PC-3 (cell line): ENCODE measurements at regions not wholly inside any gene's neighbourhood (a gene's known extent, or its start where the extent isn't known, plus 50 kb on each side); places are given as distances from the start of the nearest gene placed in this dataset.

Experiments
- ATAC-seq: fragments of 200-7000 bp; cut with Tn5 transposase; 2 replicates; pipeline ENCODE4 v1.9.1; 2020; ENCODE audit warnings: mild to moderate bottlenecking, moderate library complexity
- BruUV-seq: library from RNA; stranded (reverse); fragments of 400-500 nt; replicated peaks from 2 replicates; lab custom pipeline; 2021; lab: Mats Ljungman, UMichigan
- CTCF ChIA-PET: fragments of 300-600 bp; sonication (Branson Sonifier 250); formaldehyde crosslinking; loops from one replicate; lab custom pipeline; 2022; ENCODE audit warnings: antibody characterized with exemption; lab: Charles Lee
- POLR2A ChIA-PET: fragments of 300-600 bp; sonication (Branson Sonifier 250); formaldehyde crosslinking; loops from one replicate; lab custom pipeline; 2022; ENCODE audit warnings: antibody characterized with exemption; ENCODE audit not compliant: unreplicated experiment; lab: Charles Lee
- DNase-seq: peaks from one replicate; pipeline ENCODE4 v3.0.0-alpha.2; 2015
- H2AFZ ChIP-seq: fragments of 300-600 bp; sonication (generic); 2 replicates; pipeline ENCODE4 v1.6.0; 2016; ENCODE audit warnings: antibody characterized with exemption, low read length
- H3F3A ChIP-seq: fragments of 300-600 bp; sonication (generic); one replicate; pipeline ENCODE4 v1.6.0; 2017; ENCODE audit warnings: antibody characterized with exemption, low read length, control low read depth, mild to moderate bottlenecking; ENCODE audit not compliant: unreplicated experiment
- H3K27ac ChIP-seq: fragments of 300-600 bp; sonication (generic); 2 replicates; pipeline ENCODE4 v1.5.1; 2016; ENCODE audit warnings: mild to moderate bottlenecking, low read length
- H3K27me3 ChIP-seq: fragments of 300-600 bp; sonication (generic); 2 replicates; pipeline ENCODE4 v1.6.1; 2016; ENCODE audit warnings: low read length, mixed read lengths
- H3K36me3 ChIP-seq: fragments of 300-600 bp; sonication (generic); 2 replicates; pipeline ENCODE4 v1.6.1; 2016; ENCODE audit warnings: low read depth, mixed run types, low read length, mixed read lengths
- H3K4me1 ChIP-seq: fragments of 300-600 bp; sonication (generic); 2 replicates; pipeline ENCODE4 v1.5.1; 2016; ENCODE audit warnings: low read length; ENCODE audit not compliant: insufficient read depth
- H3K4me2 ChIP-seq: fragments of 300-600 bp; sonication (generic); 2 replicates; pipeline ENCODE4 v1.6.0; 2016; ENCODE audit warnings: low read length
- H3K4me3 ChIP-seq: fragments of 300-600 bp; sonication (generic); 2 replicates; pipeline ENCODE4 v1.5.1; 2016; ENCODE audit warnings: mild to moderate bottlenecking, low read length, mixed read lengths
- H3K79me2 ChIP-seq: fragments of 300-600 bp; sonication (generic); 2 replicates; pipeline ENCODE4 v1.6.1; 2017; ENCODE audit warnings: low read length, mixed read lengths
- H3K9ac ChIP-seq: fragments of 300-600 bp; sonication (generic); 2 replicates; pipeline ENCODE4 v1.6.0; 2016; ENCODE audit warnings: mild to moderate bottlenecking, low read length
- H3K9me2 ChIP-seq: fragments of 300-600 bp; sonication (generic); replicated peaks from 2 replicates; pipeline ENCODE4 v1.6.1; 2016; ENCODE audit warnings: mixed run types, low read length, mixed read lengths
- H3K9me3 ChIP-seq: fragments of 300-600 bp; sonication (generic); 2 replicates; pipeline ENCODE4 v1.6.1; 2016; ENCODE audit warnings: low read length, mixed read lengths
- H4K20me1 ChIP-seq: fragments of 300-600 bp; sonication (generic); 2 replicates; pipeline ENCODE4 v1.6.1; 2016; ENCODE audit warnings: low read length, mixed read lengths
- EZH2 ChIP-seq: fragments of 300-600 bp; sonication (generic); IDR thresholded peaks from one replicate; pipeline ENCODE4 v1.6.1; 2017; ENCODE audit warnings: antibody characterized with exemption, mild to moderate bottlenecking, low read length; ENCODE audit not compliant: unreplicated experiment
- EZH2phosphoT487 ChIP-seq: fragments of 300-600 bp; sonication (generic); IDR thresholded peaks from 2 replicates; pipeline ENCODE4 v1.6.1; 2018; ENCODE audit warnings: mild to moderate bottlenecking, antibody characterized with exemption, low read length, borderline replicate concordance
- intact Hi-C: fragments of 100-400 bp; cut with micrococcal nuclease; formaldehyde crosslinking; loops from 2 replicates; pipeline ENCODE4 v1.9.0; 2023
- TF ChIP-seq, protein P1 (sequence below): fragments of 300-600 bp; sonication (generic); conservative IDR thresholded peaks from 2 replicates; pipeline ENCODE4 v1.5.1; 2017; ENCODE audit warnings: antibody characterized with exemption, low read depth, mild to moderate bottlenecking, low read length

DNA sequence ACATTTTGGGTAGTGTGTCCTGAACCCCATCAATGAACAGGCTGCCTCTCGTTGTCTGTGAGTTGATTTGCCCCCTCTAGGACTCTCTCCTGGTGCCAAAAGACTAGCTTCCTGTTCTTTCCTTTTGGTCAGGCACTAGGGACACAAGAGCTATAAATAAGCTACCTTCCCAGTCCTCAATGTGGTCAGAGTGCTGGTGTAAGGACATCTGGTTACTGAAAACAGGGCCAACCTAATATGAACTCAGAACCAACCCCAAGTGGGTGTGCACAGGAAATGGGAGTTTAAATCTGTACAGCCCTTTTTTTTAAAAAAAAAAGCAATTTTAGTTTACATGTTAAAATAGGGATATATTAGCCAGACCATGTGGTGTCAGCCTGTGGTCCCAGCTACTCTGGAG lies 129.2 kb downstream of the ZIC5 start:
- TF ChIP-seq EZH2phosphoT487 (no peak), EZH2 (no peak)
- TF ChIP-seq, protein P1, sequence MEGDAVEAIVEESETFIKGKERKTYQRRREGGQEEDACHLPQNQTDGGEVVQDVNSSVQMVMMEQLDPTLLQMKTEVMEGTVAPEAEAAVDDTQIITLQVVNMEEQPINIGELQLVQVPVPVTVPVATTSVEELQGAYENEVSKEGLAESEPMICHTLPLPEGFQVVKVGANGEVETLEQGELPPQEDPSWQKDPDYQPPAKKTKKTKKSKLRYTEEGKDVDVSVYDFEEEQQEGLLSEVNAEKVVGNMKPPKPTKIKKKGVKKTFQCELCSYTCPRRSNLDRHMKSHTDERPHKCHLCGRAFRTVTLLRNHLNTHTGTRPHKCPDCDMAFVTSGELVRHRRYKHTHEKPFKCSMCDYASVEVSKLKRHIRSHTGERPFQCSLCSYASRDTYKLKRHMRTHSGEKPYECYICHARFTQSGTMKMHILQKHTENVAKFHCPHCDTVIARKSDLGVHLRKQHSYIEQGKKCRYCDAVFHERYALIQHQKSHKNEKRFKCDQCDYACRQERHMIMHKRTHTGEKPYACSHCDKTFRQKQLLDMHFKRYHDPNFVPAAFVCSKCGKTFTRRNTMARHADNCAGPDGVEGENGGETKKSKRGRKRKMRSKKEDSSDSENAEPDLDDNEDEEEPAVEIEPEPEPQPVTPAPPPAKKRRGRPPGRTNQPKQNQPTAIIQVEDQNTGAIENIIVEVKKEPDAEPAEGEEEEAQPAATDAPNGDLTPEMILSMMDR = no peak
- no TSS peak for BruUV-seq

DNA sequence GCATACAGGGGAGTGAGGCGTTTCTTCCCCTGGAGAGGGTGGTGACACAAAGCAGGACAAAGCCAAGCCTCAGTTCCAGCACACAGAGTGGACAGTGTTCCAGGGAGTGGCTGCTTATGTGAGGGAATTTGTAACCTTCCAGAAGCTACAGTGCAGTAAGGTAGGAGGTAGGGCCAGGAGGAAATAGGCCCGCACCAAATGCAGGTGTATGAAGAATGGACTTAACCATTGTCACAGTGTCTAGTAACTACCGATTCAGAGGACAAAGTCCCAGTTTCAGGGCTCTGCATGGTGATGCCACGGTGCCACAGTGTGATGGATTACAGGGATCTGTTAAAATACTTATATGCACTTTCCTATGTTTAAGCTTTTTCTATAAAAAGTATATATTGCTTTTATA lies 135.3 kb downstream of the ZIC5 start:
- Histone ChIP-seq H2AFZ (no peak overlapping the region), H3K27ac (no peak overlapping the region), H3K9me3 (no peaks in the 10 kb centered on the region), H3K9me2 (no peaks in the 10 kb centered on the region), H3K79me2 (no peaks in the 10 kb centered on the region), H4K20me1 (no peaks in the 10 kb centered on the region), H3K4me2 (no peak overlapping the region), H3K36me3 (no peaks in the 10 kb centered on the region), H3K4me3 (no peak overlapping the region), H3K9ac (no peak overlapping the region), H3K4me1 (no peaks in the 10 kb centered on the region), H3F3A (no peaks in the 10 kb centered on the region), H3K27me3 (no peaks in the 10 kb centered on the region)
- intact Hi-C loops = no loop called here
- DNase-seq = no peak
- ATAC-seq = no peak
- ChIA-PET POLR2A (no interaction called here), CTCF (no interaction called here)
- TF ChIP-seq EZH2 (no peak), EZH2phosphoT487 (no peak)
- TF ChIP-seq, protein P1 = no peak
- BruUV-seq = no TSS peak

More for the DNA sequence above, 129.2 kb downstream of the ZIC5 start:
- CTCF ChIA-PET = no interaction called here
- H3F3A ChIP-seq = no peaks in the 10 kb centered on the region
- H3K27ac ChIP-seq = no peak overlapping the region
- peaks cover 11% of the 10 kb centered on the region; the same call in 1 of the 2 replicates for H3K27me3 ChIP-seq
- H3K4me3 ChIP-seq = no peak overlapping the region
- H2AFZ ChIP-seq = no peak overlapping the region
- DNase-seq = no peak
- intact Hi-C loops = no loop called here
- no peaks in the 10 kb centered on the region for H3K4me1 ChIP-seq
- H3K79me2 ChIP-seq = no peaks in the 10 kb centered on the region
- H3K9me3 ChIP-seq = no peaks in the 10 kb centered on the region
- H3K4me2 ChIP-seq = no peak overlapping the region
- no peaks in the 10 kb centered on the region for H3K9me2 ChIP-seq
- ATAC-seq = no peak
- no peaks in the 10 kb centered on the region for H4K20me1 ChIP-seq
- no peak overlapping the region for H3K9ac ChIP-seq
- POLR2A ChIA-PET = no interaction called here
- no peaks in the 10 kb centered on the region for H3K36me3 ChIP-seq

DNA sequence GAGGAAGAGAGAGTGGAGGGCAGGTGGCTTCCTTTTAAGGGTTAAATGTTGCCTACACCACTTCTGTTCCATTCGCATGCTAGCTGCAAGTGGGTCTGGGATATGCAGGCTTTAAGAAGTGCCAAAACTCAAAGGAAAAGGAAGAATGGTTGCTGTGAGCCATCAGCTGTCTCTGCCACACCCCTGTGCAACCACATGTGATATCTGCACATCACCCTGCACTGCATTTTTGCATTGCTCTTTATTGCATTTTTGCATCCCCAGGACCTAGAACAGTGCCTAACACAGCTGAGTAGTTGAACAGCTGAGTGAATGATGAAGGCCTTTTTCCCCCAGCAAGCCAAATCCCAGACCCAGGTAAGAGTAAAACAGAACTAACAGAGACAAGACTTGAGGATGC lies 136.1 kb downstream of the ZIC5 start:
- no TSS peak for BruUV-seq
- CTCF ChIA-PET = no interaction called here
- H3K4me2 ChIP-seq = no peak overlapping the region
- no peaks in the 10 kb centered on the region for H3F3A ChIP-seq
- no peaks in the 10 kb centered on the region for H3K36me3 ChIP-seq
- H3K9me2 ChIP-seq = no peaks in the 10 kb centered on the region
- no peak overlapping the region for H2AFZ ChIP-seq
- H3K27ac ChIP-seq = no peak overlapping the region
- H3K27me3 ChIP-seq = no peaks in the 10 kb centered on the region
- intact Hi-C loops = no loop called here
- DNase-seq (no peak), ATAC-seq (no peak)
- POLR2A ChIA-PET = no interaction called here
- H3K4me3 ChIP-seq = no peak overlapping the region
- TF ChIP-seq EZH2 (no peak), EZH2phosphoT487 (no peak)
- TF ChIP-seq, protein P1 = no peak
- H3K9ac ChIP-seq = no peak overlapping the region
- H4K20me1 ChIP-seq = no peaks in the 10 kb centered on the region
- no peaks in the 10 kb centered on the region for H3K4me1 ChIP-seq
- no peaks in the 10 kb centered on the region for H3K9me3 ChIP-seq
- no peaks in the 10 kb centered on the region for H3K79me2 ChIP-seq
